Ramos (cell line): ENCODE measurements at regions not wholly inside any gene's neighbourhood (a gene's known extent, or its start where the extent isn't known, plus 50 kb on each side); places are given as distances from the start of the nearest gene placed in this dataset.
"Not testable (repeated sequence)": the region's sequence is repeated elsewhere in the genome, so short reads cannot be mapped to it uniquely, and the experiment has no call there.

Source experiments
- in situ Hi-C: fragments of 300-500 bp; cut with MboI; formaldehyde crosslinking; loops from one replicate; pipeline ENCODE4 v1.14.3; 2022; ENCODE audit warnings: low sequenced_read_pairs; ENCODE audit not compliant: unreplicated experiment

DNA sequence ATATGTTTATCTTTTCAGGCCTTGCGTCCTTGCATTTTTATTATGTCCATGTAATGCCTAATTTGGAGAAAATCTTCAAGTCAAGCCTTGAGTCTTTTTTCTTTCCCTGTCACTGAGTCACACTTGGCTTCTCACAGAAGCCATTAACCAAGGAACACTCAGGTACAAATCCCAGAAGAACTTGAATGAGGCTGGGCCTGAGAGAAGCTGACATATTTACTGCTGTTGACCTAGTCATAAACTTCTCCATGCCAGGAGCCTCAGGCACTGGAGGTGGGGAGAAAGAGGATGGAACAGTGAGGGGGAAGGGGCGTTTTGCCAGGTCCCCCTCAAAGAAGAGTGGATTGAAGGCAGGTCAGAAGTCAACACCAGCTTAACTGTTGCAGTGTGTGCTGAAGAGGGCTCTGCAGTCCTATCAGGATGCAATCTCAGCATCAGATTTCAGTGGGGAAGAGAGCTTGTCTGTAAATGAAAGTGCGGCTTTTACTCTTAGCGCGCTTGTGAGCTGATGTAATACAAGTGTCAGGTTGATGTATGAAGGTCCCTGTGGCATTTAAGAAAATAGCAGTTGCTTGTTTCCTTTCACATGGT lies 526.0 kb downstream of the ETS1 start:
- in situ Hi-C loops = no loop called here

DNA sequence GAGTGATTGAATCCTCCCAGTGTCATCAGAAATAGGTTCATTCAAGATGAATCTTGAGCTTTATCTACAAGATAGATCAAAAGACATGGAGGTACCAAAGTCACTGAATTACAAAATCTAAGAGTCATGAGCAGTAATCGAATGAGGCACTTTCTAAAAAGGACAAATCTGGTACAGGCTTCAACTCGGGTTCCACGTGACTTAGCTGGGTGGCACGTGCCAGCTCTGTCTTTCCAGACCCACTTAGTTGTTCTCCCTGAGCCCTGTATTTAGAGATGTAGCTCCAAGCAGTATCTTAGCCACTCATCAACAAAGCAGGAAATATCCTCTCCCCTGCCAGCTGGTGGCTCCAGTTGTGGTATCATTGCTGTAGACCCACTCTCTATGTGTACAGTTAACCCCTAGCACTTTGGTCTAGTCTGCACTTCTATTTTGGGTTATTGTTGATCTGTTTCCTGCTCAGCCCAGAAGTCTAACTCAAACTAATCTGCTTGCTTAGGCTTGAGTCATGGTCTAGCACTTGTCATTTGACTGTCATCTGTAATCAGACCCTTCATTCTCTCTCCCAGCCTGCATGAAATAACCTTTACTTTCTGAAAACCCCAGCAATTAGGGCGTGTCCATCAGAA lies 528.7 kb downstream of the ETS1 start:
- in situ Hi-C loops = no loop called here

DNA sequence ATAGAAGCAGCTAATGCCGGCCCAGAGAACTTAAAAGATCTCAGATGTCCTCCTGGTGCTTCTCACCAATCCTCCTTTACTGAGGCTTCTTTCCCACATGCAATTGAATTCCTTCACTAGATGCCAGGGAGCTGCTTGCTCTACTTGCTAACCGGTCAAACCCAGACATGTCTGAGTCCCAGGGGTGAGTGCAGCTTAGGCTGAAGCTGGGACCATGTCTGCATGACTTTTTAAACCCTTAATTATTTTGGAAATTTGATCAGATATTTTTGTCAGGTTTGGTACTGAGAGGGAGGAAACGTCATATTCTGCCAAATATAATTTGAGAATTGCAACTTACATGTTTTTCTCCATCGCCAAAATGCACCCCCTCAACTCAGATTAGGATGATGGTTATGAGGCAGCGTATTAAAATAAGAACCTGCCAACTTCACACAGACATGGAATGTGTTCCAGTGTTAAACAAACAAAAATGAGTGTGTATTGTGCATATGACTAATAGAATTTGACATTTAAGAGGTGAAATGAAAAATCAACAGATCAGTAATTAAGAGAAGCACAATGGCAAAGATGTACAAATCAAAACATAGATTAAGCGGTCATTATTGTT lies 529.5 kb downstream of the ETS1 start:
- in situ Hi-C loops = no loop called here

DNA sequence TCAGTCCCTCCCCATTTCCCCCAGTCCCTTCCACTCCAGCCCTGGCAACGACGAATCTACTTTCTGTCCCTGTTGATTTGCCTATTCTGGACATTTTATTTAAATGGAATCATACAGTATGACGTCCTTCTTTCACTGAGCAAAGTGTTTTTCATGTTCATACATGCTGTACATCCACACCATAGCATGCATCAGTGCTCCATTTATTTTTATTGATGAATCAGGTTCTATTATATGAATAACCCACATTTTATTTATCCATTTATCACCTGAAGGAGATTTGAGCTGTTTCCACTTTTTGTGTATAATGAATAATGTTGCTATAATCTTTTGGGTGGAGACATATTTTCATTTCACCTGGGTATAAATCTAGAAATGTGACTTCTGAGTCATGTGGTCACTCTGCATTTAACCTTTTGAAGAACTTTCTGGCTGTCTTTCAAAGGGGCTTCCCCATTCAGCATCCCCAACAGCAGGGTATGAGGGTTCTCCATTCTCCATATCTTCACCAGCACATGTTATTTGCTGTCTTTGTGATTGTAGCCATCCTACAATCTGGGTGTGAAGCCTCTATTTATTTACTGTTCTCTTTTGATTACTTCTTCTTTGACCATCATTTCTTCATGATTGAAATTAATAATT lies 531.7 kb downstream of the ETS1 start:
- in situ Hi-C loops = no loop called here

DNA sequence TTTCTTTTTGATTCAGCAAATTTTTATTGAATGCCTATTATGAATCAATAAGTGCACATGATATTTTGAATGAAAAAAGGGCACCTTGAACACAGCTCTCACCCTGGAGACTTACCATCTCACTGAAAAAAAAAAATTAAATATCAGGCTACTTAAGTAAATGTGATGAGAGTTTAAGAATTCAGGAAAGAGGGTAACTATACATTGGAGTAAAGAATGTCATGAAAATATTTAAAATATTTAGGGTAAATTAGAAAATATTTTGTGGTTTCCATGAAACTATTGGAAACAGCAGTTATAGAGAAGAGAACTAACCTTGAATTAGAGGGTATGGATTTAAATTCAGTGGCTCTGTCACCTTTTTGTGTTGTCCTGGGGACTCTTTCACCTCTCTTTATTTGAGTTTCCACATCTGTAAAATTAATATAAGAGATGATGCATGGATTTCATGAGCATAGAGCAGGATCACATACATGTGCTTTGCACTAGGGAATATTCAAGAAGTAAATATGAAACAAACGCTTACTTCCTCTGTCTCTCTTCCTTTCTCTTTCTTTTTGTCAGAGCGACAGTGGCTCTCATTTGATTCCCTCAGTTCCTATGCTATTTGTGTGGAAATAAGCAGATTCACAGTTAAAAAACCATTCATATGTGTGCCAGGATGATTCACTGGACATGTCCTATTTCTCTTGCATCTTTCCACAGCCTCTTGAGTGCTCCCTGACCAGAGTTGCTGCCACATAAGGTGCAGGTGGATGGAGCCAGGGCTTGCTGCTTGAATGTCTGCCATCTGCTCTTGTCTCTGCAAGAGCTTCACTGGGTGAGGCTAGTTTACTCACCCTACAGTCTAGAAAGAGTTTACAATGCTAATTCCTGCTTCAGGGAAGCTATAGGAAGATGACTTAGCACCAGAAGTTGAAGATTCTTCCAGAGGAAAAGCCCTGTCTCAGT lies 533.1 kb downstream of the ETS1 start:
- in situ Hi-C loops = no loop called here

DNA sequence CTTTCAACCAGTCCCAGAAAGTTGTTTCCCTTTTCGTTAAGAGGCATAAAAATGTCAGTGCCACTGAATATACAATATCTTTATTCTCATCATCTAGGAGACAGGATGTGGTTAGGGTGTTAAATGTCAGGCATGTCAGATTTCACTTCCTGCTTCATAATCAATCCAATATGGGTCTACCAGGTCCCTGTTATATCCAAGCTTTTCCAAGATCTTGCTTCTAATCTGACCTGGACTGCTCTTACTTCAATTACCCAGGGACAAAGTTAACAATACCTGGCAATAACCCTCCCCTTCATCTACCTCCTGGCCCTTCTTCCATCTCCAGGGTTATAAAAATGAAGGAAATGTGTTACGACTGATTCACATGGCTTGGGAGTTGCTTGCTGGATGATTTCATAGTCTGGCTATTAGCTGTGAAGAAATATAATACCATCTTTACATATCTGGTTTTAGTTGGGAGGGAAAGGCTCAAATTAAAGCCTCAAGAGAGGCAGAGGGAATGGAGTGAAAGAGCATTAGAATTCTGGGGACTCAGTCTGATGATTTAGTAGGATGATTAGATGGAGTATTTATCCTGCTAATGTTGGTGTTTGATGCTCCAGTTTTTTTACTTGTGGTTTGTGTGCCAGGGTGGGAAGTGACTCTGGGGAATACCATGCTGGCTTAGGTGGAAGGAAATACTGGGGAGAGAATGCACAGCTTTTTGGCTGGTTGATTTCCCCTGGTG lies 534.3 kb downstream of the ETS1 start:
- in situ Hi-C loops = no loop called here

DNA sequence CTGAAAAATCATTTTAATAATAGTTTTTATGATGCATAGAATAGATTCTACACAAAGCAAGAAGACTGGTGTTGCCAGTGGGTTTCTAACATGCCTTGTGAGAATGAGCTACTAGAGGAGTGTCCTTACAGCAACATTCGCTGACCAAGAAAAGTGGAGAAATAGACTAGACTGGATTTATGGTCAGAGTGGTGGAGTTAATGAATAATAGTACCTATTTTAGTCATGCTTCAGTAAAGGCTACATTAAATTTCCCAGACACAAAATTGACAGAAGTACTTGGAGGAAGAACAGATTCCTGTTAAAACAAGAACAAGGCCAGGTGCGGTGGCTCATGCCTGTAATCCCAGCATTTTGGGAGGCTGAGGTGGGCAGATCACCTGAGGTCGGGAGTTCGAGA lies 539.2 kb downstream of the ETS1 start:
- in situ Hi-C loops = no loop called here

DNA sequence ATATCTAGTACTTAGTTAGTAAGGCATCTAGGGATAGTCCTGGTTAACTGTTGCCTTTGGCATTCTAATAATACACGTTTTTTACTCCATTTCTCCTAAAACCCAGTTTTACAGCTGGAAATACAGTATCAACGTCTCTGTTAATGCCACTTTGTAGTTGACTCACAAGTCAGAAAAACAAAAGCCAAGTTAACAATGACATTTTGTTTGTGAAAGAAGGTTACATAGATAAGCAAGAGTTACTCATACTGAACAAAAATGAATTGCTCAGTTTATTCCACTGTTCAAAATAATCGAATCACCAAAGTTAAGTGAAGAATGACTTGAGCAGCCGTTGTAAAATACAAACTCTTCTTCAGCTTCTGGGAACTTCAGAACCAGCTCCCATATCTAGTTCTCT lies 540.3 kb downstream of the ETS1 start:
- in situ Hi-C loops = no loop called here

DNA sequence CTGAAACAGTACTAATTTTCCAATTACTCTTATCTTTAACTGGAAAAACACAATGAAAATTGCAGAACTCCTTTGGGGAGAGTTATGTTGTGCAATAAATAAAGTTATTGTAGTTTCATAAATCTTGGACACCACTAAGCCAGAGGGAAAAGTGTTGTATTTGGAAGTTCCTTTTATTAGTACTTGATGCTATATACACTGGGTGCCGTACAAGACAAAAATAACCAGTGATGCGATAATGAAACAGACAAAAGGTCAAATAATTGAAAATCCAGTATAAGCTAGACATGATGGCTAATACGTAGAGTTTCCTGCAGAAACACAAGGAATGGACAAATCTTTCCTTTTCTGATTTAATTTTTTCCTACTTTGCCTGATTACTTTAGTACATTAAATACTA lies 541.1 kb downstream of the ETS1 start:
- in situ Hi-C loops = no loop called here

DNA sequence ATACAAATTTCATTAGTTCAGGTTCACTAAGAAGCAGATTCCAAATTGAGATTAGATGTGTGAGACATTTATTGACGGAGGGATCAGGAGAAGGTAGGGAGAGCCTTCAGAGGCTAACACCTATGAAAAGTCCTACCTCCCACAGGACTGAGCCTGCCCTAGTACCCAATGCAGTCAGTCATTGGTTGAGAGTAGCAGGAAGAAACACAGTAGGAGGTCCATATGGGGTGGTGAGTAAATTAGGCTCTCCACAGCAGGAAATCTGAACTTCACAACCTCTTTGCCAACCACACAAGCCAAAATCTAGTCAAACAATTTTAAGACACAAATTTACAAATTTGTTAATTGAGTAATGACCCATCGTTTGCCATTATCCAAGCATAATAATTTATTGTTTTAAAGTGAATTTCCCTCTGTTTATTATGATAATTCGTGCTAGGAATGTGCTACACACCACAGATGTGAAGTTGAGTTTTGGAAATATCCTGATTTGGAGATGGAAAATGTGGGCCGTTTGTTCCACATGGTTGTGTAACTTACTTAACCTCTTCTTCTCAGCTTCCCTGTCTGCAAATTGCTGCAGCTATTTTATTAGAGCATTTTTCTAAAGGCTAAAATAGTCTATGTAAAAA lies 542.1 kb downstream of the ETS1 start:
- in situ Hi-C loops = no loop called here

DNA sequence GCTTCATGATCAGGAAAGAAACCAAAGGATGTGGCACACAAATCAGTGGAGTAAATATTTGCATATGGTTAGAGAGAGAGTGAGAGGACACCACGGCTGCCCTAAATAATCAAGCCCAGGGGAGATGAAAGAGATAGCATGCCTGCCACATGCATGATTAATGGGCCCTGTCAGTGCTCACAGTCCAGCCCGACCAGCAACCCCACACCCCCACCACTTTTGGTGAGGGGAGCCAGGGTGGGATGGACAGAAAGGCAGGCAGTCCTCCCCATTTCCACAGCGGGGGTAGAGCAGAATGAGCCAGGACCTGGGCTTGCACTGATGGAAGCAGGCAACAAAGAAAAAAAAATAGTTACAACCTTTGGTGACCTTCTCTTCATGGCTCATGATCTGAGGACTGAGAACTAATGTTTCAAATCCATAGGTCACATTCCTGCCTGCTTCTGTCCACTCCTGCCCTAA lies 545.0 kb downstream of the ETS1 start:
- in situ Hi-C loops = no loop called here

DNA sequence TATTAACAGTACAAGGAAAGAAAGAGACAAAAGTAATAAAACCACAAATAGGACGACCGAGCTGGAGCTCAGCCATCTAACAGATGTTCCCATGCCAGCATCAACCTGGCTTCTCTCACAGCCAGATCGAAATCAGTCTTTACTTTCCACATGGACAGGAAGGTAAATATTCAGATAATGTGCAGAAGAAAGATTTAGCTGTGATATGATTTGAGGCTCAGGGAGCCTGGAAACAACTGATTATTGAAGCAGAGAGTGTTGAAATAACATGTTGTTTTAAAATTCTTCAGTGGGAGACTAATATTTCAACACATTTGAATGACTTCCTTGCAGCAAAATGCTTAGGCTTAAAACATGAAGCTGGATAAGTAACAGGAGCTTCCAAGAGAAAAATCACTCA lies 546.8 kb downstream of the ETS1 start:
- in situ Hi-C loops = no loop called here

DNA sequence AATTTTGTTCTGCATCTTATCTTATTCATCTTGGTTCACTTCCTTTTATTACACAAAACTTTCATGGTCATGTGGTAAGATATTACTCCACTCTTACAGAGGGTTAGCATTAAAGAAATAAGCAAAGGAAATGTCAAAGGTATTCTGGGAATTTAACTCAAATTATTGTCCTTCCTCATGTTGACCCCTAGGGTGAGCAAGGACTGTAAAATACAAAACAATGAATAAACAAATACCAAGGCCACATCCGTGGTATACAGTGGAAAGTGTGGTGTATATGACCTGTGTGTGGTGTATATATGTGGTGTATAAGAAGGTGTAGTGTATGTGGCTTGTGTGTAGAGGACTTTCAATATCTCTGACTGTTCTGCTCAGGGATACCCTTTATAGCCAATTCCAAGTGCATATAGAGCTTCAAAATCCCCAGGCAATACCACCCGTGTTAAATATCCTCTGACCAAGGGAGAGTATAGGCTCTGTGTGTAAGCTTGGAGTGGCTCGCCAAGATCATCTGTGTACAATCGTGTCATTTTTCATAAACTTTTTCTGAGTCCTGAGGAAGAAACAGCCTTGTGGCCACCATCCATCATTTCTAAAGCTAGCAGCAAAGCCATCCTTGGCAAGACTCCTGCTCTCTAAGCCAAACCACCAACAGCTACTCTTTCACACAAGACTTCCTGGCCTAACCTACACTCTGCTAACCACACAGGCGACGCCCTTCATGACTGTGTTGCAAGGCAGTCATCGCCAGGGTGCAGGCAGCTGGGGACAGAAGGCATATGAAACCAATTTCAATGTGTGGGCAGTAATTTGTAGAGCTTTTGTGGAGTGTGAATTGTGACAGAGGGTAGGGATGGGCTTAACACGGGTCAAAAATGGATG lies 548.0 kb downstream of the ETS1 start:
- in situ Hi-C loops = no loop called here

DNA sequence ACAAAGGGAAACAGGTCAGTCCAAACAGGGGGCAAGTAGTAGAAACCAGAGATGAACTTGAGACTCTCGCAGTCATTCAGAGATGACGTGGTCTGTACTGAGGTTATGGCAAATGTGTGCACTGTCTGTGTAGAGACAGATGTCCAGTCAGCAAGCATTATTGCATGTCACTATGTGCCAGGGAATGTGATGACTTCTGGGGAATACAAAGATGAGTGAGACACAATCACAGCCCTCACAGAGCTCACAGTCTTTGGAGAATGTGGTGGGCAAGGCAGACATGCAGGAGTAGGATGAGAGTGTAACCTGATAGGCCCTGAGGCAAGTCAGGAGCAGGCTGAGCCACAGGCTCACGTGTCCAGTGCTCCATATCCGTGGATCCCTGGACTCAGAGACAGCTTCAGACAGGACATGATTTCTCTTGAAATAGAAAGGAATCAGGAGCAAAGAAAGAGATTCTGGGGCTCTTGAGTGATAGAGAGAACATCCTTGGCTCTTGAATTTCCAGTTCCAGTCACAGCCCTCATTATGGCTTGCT lies 550.7 kb downstream of the ETS1 start:
- in situ Hi-C loops = no loop called here

DNA sequence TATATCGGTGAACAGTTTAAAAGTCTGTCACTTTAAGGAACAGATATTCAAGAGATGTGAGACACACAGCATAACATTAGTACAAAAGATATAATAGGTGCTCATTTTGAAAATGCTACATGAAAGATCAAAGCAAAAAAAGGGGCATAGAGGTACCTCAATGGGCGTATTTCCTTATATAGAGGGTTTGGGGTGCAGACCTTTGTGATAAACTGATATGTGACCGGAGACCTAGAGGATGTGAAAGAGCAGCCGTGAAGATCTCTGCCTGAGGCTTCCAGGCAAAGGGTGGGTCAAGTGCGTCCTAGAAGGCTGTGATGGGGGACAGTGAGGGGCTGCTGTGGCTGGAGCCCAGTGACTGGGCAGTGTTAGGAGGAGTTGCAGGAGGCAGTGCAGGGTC lies 551.4 kb downstream of the ETS1 start:
- in situ Hi-C loops = no loop called here

DNA sequence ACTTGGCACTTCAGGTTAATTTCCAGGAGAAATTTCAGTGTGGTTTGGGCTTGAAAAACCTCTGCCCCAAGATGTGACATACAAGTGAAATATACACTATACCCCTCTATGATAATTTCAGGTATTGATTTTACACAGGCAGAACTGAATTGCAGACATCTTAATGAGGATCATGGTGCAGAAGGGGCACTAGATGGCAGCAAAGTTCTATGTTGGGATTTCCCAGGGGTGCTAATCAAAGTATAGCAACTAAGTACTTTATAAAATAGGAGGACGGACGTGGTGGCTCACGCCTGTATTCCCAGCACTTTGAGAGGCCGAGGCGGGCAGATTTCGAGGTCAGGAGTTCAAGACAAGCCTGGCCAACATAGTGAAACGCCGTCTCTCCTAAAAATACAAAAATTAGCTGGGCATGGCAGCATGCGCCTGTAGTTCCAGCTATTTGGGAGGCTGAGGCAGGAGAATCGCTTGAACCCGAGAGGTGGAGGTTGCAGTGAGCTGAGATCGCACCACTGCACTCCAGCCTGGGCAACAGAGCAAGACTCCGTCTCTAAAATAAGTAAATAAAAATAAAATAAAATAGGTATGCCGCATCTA lies 555.7 kb downstream of the ETS1 start:
- in situ Hi-C loops = not testable (repeated sequence)

DNA sequence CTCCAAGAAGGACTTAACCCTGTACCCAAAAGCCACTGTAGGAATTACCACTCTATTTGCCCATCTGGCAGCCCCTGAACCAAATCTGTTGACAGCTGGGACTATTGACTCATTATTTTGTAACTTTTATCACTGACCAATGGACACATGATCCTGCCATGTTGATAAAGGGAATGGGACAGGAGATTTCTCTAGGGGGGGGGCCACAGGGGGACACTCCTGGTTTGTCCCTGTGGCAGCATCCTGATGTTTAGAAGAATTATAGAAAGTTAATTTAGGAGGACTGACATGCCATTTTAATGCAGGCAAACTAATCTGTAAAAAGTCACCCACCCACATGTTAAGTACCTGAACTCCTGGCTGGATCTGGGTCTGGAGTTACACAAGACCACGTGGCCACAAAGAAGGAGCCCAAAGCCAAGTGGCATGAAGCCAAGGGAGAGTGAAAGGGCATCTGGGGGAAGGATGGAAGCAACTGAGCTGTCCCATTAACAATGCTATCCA lies 558.1 kb downstream of the ETS1 start:
- in situ Hi-C loops = no loop called here
